ENCODE measurements at regions not wholly inside any gene's neighbourhood (a gene's known extent, or its start where the extent isn't known, plus 50 kb on each side); places are given as distances from the start of the nearest gene placed in this dataset.

GRCh38 chr9:29211580-29212396 is 1638.5 kb upstream of the C9orf72 start:
- TF ChIP-seq CTCF (IDR thresholded peaks at IDR 0.05) (peak; percentile 48 to 75 (median 62)), POLR2A (IDR thresholded peaks at IDR 0.05) (no peak)

Measured in right lobe of liver (tissue), 4 donors.